IMR-90 (cell line): ENCODE measurements at regions not wholly inside any gene's neighbourhood (a gene's known extent, or its start where the extent isn't known, plus 50 kb on each side); places are given as distances from the start of the nearest gene placed in this dataset.

Source experiments
- ATAC-seq: fragments of 200-7000 bp; cut with Tn5 transposase; 2 replicates; pipeline ENCODE4 v1.9.1; 2020; ENCODE audit warnings: low read depth, mild to moderate bottlenecking, moderate library complexity
- BruUV-seq: library from RNA; stranded (reverse); fragments of 400-500 nt; replicated peaks from 2 replicates; lab custom pipeline; 2021; lab: Mats Ljungman, UMichigan
- CTCF ChIA-PET: fragments of 300-600 bp; formaldehyde crosslinking; extraction: SDS; loops from one replicate; lab custom pipeline; 2021; ENCODE audit warnings: antibody characterized with exemption; lab: Yijun Ruan, JAX
- POLR2A ChIA-PET: fragments of 300-600 bp; sonication (Branson Sonifier 250); formaldehyde crosslinking; loops from one replicate; lab custom pipeline; 2022; ENCODE audit warnings: antibody characterized with exemption; ENCODE audit not compliant: unreplicated experiment; lab: Charles Lee
- DNase-seq: peaks from one replicate; pipeline ENCODE4 v3.0.0; 2013
- H2AFZ ChIP-seq: replicated peaks from 2 replicates; pipeline ENCODE3; 2013; ENCODE audit warnings: low read length, mild to moderate bottlenecking; ENCODE audit not compliant: poor library complexity
- H2AK5ac ChIP-seq: 2 replicates; pipeline ENCODE4 v1.6.1; 2013; ENCODE audit warnings: low read depth, low read length, inconsistent platforms
- H2AK9ac ChIP-seq: replicated peaks from 2 replicates; pipeline ENCODE3; 2013; ENCODE audit warnings: mild to moderate bottlenecking, low read depth, low read length, moderate library complexity; ENCODE audit not compliant: poor library complexity
- H2BK120ac ChIP-seq: 2 replicates; pipeline ENCODE4 v1.6.1; 2013; ENCODE audit warnings: low read depth, low read length, inconsistent platforms
- H2BK15ac ChIP-seq: 3 replicates; pipeline ENCODE4 v1.6.1; 2013; ENCODE audit warnings: low read depth, low read length, inconsistent platforms
- H2BK20ac ChIP-seq: 2 replicates; pipeline ENCODE4 v1.6.1; 2013; ENCODE audit warnings: low read depth, mild to moderate bottlenecking, inconsistent platforms, low read length, moderate library complexity
- H2BK5ac ChIP-seq: 2 replicates; pipeline ENCODE4 v1.6.1; 2013; ENCODE audit warnings: mild to moderate bottlenecking, low read depth, low read length, inconsistent platforms; ENCODE audit not compliant: poor library complexity, severe bottlenecking
- H3K14ac ChIP-seq: replicated peaks from 2 replicates; pipeline ENCODE4 v1.6.1; 2013; ENCODE audit warnings: low read depth, low read length, inconsistent platforms
- H3K18ac ChIP-seq: 2 replicates; pipeline ENCODE4 v1.6.1; 2013; ENCODE audit warnings: low read depth, low read length, control low read depth
- H3K23ac ChIP-seq: 2 replicates; pipeline ENCODE4 v1.6.1; 2013; ENCODE audit warnings: low read depth, low read length, inconsistent platforms
- H3K27ac ChIP-seq: 2 replicates; pipeline ENCODE4 v1.5.1; 2013; ENCODE audit warnings: mild to moderate bottlenecking, control low read depth, low read length; ENCODE audit not compliant: insufficient read depth
- H3K27me3 ChIP-seq: 2 replicates; pipeline ENCODE4 v1.6.1; 2013; ENCODE audit warnings: low read length; ENCODE audit not compliant: control insufficient read depth, insufficient read depth
- H3K36me3 ChIP-seq: 2 replicates; pipeline ENCODE4 v1.6.1; 2013; ENCODE audit warnings: low read length, mixed read lengths; ENCODE audit not compliant: control insufficient read depth, insufficient read depth
- H3K4ac ChIP-seq: 2 replicates; pipeline ENCODE4 v1.6.1; 2013; ENCODE audit warnings: low read depth, low read length, inconsistent platforms
- H3K4me1 ChIP-seq: 2 replicates; pipeline ENCODE4 v1.6.1; 2013; ENCODE audit warnings: low read length, mixed read lengths; ENCODE audit not compliant: control insufficient read depth, insufficient read depth
- H3K4me2 ChIP-seq: 2 replicates; pipeline ENCODE4 v1.6.1; 2013; ENCODE audit warnings: low read depth, mild to moderate bottlenecking, control low read depth, low read length, moderate library complexity
- H3K4me3 ChIP-seq: 2 replicates; pipeline ENCODE4 v1.5.1; 2013; ENCODE audit warnings: low read depth, mild to moderate bottlenecking, control low read depth, low read length, moderate library complexity; ENCODE audit not compliant: insufficient read depth
- H3K56ac ChIP-seq: 2 replicates; pipeline ENCODE4 v1.6.1; 2013; ENCODE audit warnings: low read length, inconsistent platforms; ENCODE audit not compliant: insufficient read depth; ENCODE audit errors: extremely low read depth
- H3K79me1 ChIP-seq, 2 experiments: 2 replicates each; pipeline ENCODE4 v1.6.1; 2013; ENCODE audit warnings: low read length in 2 of 2, inconsistent platforms in 1 of 2, low read depth in 1 of 2
- H3K9ac ChIP-seq: 2 replicates; pipeline ENCODE4 v1.6.1; 2013; ENCODE audit warnings: low read depth, low read length, control low read depth
- H3K9me1 ChIP-seq: 2 replicates; pipeline ENCODE4 v1.6.1; 2013; ENCODE audit warnings: low read length, inconsistent platforms; ENCODE audit not compliant: insufficient read depth
- H3K9me3 ChIP-seq: 2 replicates; pipeline ENCODE4 v1.6.1; 2013; ENCODE audit warnings: low read length; ENCODE audit not compliant: control insufficient read depth, insufficient read depth
- H4K20me1 ChIP-seq: 2 replicates; pipeline ENCODE4 v1.6.1; 2013; ENCODE audit warnings: low read length, inconsistent platforms; ENCODE audit not compliant: insufficient read depth
- H4K5ac ChIP-seq: 2 replicates; pipeline ENCODE4 v1.6.1; 2013; ENCODE audit warnings: mild to moderate bottlenecking, low read depth, low read length, control low read depth
- H4K8ac ChIP-seq, 2 experiments: 2 replicates each; pipeline ENCODE4 v1.6.1; 2013; ENCODE audit warnings: low read depth in 2 of 2, low read length in 2 of 2, control low read depth in 1 of 2, inconsistent platforms in 1 of 2
- H4K91ac ChIP-seq: 2 replicates; pipeline ENCODE4 v1.6.1; 2013; ENCODE audit warnings: low read depth, low read length, inconsistent platforms; ENCODE audit not compliant: insufficient read depth
- CEBPB ChIP-seq: IDR thresholded peaks from 2 replicates; pipeline ENCODE4 v1.6.1; 2012; ENCODE audit warnings: low read depth, low read length, improper control_type of control experiment
- CHD1 ChIP-seq: IDR thresholded peaks from 2 replicates; pipeline ENCODE4 v1.6.1; 2012; ENCODE audit warnings: low read depth, low read length, improper control_type of control experiment
- MAFK ChIP-seq: IDR thresholded peaks from 2 replicates; pipeline ENCODE4 v1.6.1; 2012; ENCODE audit warnings: low read depth, low read length, improper control_type of control experiment
- MAZ ChIP-seq: IDR thresholded peaks from 2 replicates; pipeline ENCODE4 v1.6.1; 2012; ENCODE audit warnings: low read depth, mild to moderate bottlenecking, low read length, improper control_type of control experiment, moderate library complexity, borderline replicate concordance
- MXI1 ChIP-seq: IDR thresholded peaks from 2 replicates; pipeline ENCODE4 v1.6.1; 2012; ENCODE audit warnings: low read depth, mild to moderate bottlenecking, low read length, moderate library complexity, borderline replicate concordance
- NFE2L2 ChIP-seq: fragments of 150-350 bp; IDR thresholded peaks from 2 replicates; pipeline ENCODE4 v1.6.1; 2016; ENCODE audit warnings: low read depth, mild to moderate bottlenecking, low read length
- POLR2A ChIP-seq: IDR thresholded peaks from 2 replicates; pipeline ENCODE4 v1.6.1; 2012; ENCODE audit warnings: mild to moderate bottlenecking, low read depth, low read length
- RAD21 ChIP-seq: IDR thresholded peaks from 2 replicates; pipeline ENCODE4 v1.6.1; 2012; ENCODE audit warnings: low read length, improper control_type of control experiment
- RFX5 ChIP-seq: IDR thresholded peaks from 2 replicates; pipeline ENCODE4 v1.8.0; 2012; ENCODE audit warnings: low read depth, mild to moderate bottlenecking, low read length, moderate library complexity
- WGBS, 2 experiments: methylation state at CpG; one replicate each; pipeline versions ENCODE4 v1.1.5 to v1.1.7; 2013; ENCODE audit warnings: missing lambda C conversion rate in 2 of 2; ENCODE audit not compliant: insufficient read length in 1 of 2; ENCODE audit errors: extremely low coverage in 2 of 2; 5-methylcytosine and 5-hydroxymethylcytosine counted together
- dilution Hi-C: fragments of 300-500 bp; cut with HindIII; formaldehyde crosslinking; loops from one replicate; pipeline ENCODE4 v1.14.3; 2018; ENCODE audit warnings: low sequenced_read_pairs; ENCODE audit not compliant: unreplicated experiment
- in situ Hi-C: fragments of 300-500 bp; cut with MboI; formaldehyde crosslinking; loops from 3 replicates; pipeline ENCODE4 v1.14.3; 2019; ENCODE audit warnings: low sequenced_read_pairs, inconsistent platforms, mixed read lengths
- intact Hi-C: fragments of 100-400 bp; cut with micrococcal nuclease; formaldehyde crosslinking; loops from 2 replicates; pipeline ENCODE4 v1.10.0; 2022
- TF ChIP-seq, protein P1 (sequence below): conservative IDR thresholded peaks from 2 replicates; pipeline ENCODE4 v1.5.1; 2012; ENCODE audit warnings: mild to moderate bottlenecking, low read depth, low read length, improper control_type of control experiment
- TF ChIP-seq, protein P2 (sequence below): fragments of 150-350 bp; IDR thresholded peaks from 2 replicates; pipeline ENCODE4 v1.6.1; 2016; ENCODE audit warnings: low read depth, mild to moderate bottlenecking, low read length, moderate library complexity, borderline replicate concordance

DNA sequence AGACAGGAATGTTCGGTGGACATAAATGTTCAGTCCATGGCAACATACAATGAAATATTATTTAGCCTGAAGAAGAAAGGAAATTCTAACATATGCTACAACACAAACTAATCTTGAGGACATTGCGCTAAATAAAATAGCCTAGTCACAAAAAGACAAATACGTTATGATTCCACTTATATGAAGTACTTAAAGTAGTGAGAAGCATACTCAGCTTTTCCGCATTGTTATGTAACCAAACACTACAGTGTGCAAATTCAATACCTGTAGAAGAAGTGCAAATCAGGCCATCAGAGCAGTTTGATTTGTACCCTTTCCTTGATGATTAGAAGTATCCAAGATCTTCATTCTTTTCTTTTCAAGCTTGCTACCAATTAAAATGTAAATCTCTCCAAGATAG, 1023.4 kb upstream of the NR2F2 start:
- DNase-seq = no peak
- no peak overlapping the region for H2AFZ ChIP-seq
- H3K18ac ChIP-seq = no peak overlapping the region
- POLR2A ChIA-PET = no interaction called here
- no peak overlapping the region for H3K23ac ChIP-seq
- BruUV-seq = no TSS peak
- H3K4ac ChIP-seq = no peak overlapping the region
- no peak overlapping the region for H2BK120ac ChIP-seq
- intact Hi-C loops (no loop called here), in situ Hi-C loops (no loop called here), dilution Hi-C loops (no loop called here)
- no peak overlapping the region for H3K14ac ChIP-seq
- CTCF ChIA-PET = interaction anchor here (1.1 kb wide), 1 partner anchor 39 kb away, joined by 3 read pairs; no protein-coding TSS in a partner anchor
- ATAC-seq = no peak
- H3K9me1 ChIP-seq = peaks cover 5% of the 10 kb centered on the region
- peaks cover 5% of the 10 kb centered on the region for H3K4me1 ChIP-seq
- no peak overlapping the region for H2BK15ac ChIP-seq
- H3K79me1 ChIP-seq = no peaks in the 10 kb centered on the region
- no peak overlapping the region for H3K4me3 ChIP-seq
- no peak overlapping the region for H4K8ac ChIP-seq
- no CpG with 5 or more reads among the region's 4 CpGs for WGBS, 2 experiments
- no peak overlapping the region for H3K27ac ChIP-seq
- H4K20me1 ChIP-seq = no peaks in the 10 kb centered on the region
- no peak overlapping the region for H4K91ac ChIP-seq
- H2AK9ac ChIP-seq = no peak overlapping the region
- H4K5ac ChIP-seq = no peak overlapping the region
- no peak overlapping the region for H2BK20ac ChIP-seq
- H3K56ac ChIP-seq = no peak overlapping the region
- H3K27me3 ChIP-seq = no peaks in the 10 kb centered on the region; the same call in 1 of the 2 replicates
- no peak overlapping the region for H3K9ac ChIP-seq
- H3K9me3 ChIP-seq = no peaks in the 10 kb centered on the region
- no peaks in the 10 kb centered on the region for H3K36me3 ChIP-seq
- no peak overlapping the region for H2BK5ac ChIP-seq
- no peak for TF ChIP-seq MXI1
- TF ChIP-seq CHD1 = no peak
- no peak for TF ChIP-seq CEBPB
- TF ChIP-seq, protein P1, sequence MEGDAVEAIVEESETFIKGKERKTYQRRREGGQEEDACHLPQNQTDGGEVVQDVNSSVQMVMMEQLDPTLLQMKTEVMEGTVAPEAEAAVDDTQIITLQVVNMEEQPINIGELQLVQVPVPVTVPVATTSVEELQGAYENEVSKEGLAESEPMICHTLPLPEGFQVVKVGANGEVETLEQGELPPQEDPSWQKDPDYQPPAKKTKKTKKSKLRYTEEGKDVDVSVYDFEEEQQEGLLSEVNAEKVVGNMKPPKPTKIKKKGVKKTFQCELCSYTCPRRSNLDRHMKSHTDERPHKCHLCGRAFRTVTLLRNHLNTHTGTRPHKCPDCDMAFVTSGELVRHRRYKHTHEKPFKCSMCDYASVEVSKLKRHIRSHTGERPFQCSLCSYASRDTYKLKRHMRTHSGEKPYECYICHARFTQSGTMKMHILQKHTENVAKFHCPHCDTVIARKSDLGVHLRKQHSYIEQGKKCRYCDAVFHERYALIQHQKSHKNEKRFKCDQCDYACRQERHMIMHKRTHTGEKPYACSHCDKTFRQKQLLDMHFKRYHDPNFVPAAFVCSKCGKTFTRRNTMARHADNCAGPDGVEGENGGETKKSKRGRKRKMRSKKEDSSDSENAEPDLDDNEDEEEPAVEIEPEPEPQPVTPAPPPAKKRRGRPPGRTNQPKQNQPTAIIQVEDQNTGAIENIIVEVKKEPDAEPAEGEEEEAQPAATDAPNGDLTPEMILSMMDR = no peak
- no peak for TF ChIP-seq RAD21
- TF ChIP-seq RFX5 = no peak
- TF ChIP-seq POLR2A = no peak
- TF ChIP-seq MAFK = no peak
- no peak for TF ChIP-seq NFE2L2
- no peak for TF ChIP-seq MAZ
- TF ChIP-seq, protein P2, sequence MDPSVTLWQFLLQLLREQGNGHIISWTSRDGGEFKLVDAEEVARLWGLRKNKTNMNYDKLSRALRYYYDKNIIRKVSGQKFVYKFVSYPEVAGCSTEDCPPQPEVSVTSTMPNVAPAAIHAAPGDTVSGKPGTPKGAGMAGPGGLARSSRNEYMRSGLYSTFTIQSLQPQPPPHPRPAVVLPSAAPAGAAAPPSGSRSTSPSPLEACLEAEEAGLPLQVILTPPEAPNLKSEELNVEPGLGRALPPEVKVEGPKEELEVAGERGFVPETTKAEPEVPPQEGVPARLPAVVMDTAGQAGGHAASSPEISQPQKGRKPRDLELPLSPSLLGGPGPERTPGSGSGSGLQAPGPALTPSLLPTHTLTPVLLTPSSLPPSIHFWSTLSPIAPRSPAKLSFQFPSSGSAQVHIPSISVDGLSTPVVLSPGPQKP = no peak
- H2AK5ac ChIP-seq = no peak overlapping the region
- no peak overlapping the region for H3K4me2 ChIP-seq
